Anterior cingulate cortex (tissue), 58 donors: ENCODE measurements at regions not wholly inside any gene's neighbourhood (a gene's known extent, or its start where the extent isn't known, plus 50 kb on each side); places are given as distances from the start of the nearest gene placed in this dataset.

Source experiments
- DNase-seq, 58 donors: peaks; one replicate each; lab custom pipeline; 2025; lab: John Stamatoyannopoulos, UW

- no peak for DNase-seq
Measured at GRCh38 chr2:12495247-12495868, 221.4 kb upstream of the TRIB2 start.

- no peak for DNase-seq
Measured at GRCh38 chr2:12498286-12498685, 218.4 kb upstream of the TRIB2 start.

GRCh38 chr2:12498704-12499103, 218.0 kb upstream of the TRIB2 start:
- DNase-seq, result no peak

- no peak for DNase-seq
Measured at GRCh38 chr2:12500899-12501298, 215.8 kb upstream of the TRIB2 start.

GRCh38 chr2:12501469-12502158, 215.1 kb upstream of the TRIB2 start:
- no peak for DNase-seq

GRCh38 chr2:12502759-12503158, 214.0 kb upstream of the TRIB2 start:
- no peak for DNase-seq

GRCh38 chr2:12504443-12504842, 212.3 kb upstream of the TRIB2 start:
- DNase-seq, result no peak

- DNase-seq, result no peak
Measured at GRCh38 chr2:12506846-12507245, 209.9 kb upstream of the TRIB2 start.

- DNase-seq, result no peak
Measured at GRCh38 chr2:12507295-12507694, 209.4 kb upstream of the TRIB2 start.

- no peak for DNase-seq
Measured at GRCh38 chr2:12510070-12510469, 206.7 kb upstream of the TRIB2 start.

GRCh38 chr2:12513339-12513738, 203.4 kb upstream of the TRIB2 start:
- no peak for DNase-seq

- no peak for DNase-seq
Measured at GRCh38 chr2:12514168-12514567, 202.6 kb upstream of the TRIB2 start.

- no peak for DNase-seq
Measured at GRCh38 chr2:12514631-12515437, 201.9 kb upstream of the TRIB2 start.

- no peak for DNase-seq
Measured at GRCh38 chr2:12515871-12516270, 200.9 kb upstream of the TRIB2 start.

- no peak for DNase-seq
Measured at GRCh38 chr2:12533337-12534005, 183.3 kb upstream of the TRIB2 start.

- DNase-seq, result peak in 12 of 58 donors; percentile 3 to 33 (median 9)
Measured at GRCh38 chr2:12534646-12535263, 182.0 kb upstream of the TRIB2 start.

GRCh38 chr2:12536976-12537375, 179.8 kb upstream of the TRIB2 start:
- DNase-seq, result no peak

GRCh38 chr2:12538138-12538694, 178.5 kb upstream of the TRIB2 start:
- no peak for DNase-seq

- no peak for DNase-seq
Measured at GRCh38 chr2:12539336-12539735, 177.4 kb upstream of the TRIB2 start.
